ENCODE measurements at regions not wholly inside any gene's neighbourhood (a gene's known extent, or its start where the extent isn't known, plus 50 kb on each side); places are given as distances from the start of the nearest gene placed in this dataset.
"Not testable (repeated sequence)": the region's sequence is repeated elsewhere in the genome, so short reads cannot be mapped to it uniquely, and the experiment has no call there.

- not testable (repeated sequence) for TF ChIP-seq CTCF, POLR2A (IDR thresholded peaks at IDR 0.05)
Observed at GRCh38 chr21:9748451-9748850, 772.9 kb upstream of the TPTE start.

Measured in Peyer's patch (tissue), 4 donors.